Panc1 (cell line): ENCODE measurements at regions not wholly inside any gene's neighbourhood (a gene's known extent, or its start where the extent isn't known, plus 50 kb on each side); places are given as distances from the start of the nearest gene placed in this dataset.

Experiments used
- ATAC-seq: fragments of 200-7000 bp; cut with Tn5 transposase; 2 replicates; pipeline ENCODE4 v1.9.1; 2020; ENCODE audit warnings: mild to moderate bottlenecking, moderate library complexity
- BruUV-seq: library from RNA; stranded (reverse); fragments of 400-500 nt; replicated peaks from 2 replicates; lab custom pipeline; 2021; lab: Mats Ljungman, UMichigan
- CTCF ChIA-PET: fragments of 300-600 bp; sonication (Branson Sonifier 250); formaldehyde crosslinking; loops from one replicate; lab custom pipeline; 2022; ENCODE audit warnings: antibody characterized with exemption; lab: Charles Lee
- POLR2A ChIA-PET: fragments of 300-600 bp; sonication (Branson Sonifier 250); formaldehyde crosslinking; loops from one replicate; lab custom pipeline; 2022; ENCODE audit warnings: antibody characterized with exemption; lab: Charles Lee
- DNase-seq: peaks from one replicate; pipeline ENCODE4 v3.0.0-alpha.2; 2010; ENCODE audit warnings: low read depth, low spot score
- H3K27ac ChIP-seq: 2 replicates; pipeline ENCODE4 v1.5.1; 2011; ENCODE audit warnings: mild to moderate bottlenecking, low read length, inconsistent platforms
- H3K27me3 ChIP-seq: fragments of 200-500 bp; sonication (Bioruptor generic); 2 replicates; pipeline ENCODE4 v1.6.0; 2014; ENCODE audit warnings: low read length, inconsistent platforms; ENCODE audit not compliant: control insufficient read depth, insufficient read depth
- H3K36me3 ChIP-seq: fragments of 200-500 bp; sonication (Bioruptor generic); 2 replicates; pipeline ENCODE4 v1.5.1; 2014; ENCODE audit warnings: inconsistent platforms, mild to moderate bottlenecking, low read length, moderate library complexity; ENCODE audit not compliant: control insufficient read depth, insufficient read depth
- H3K4me1 ChIP-seq: 2 replicates; pipeline ENCODE4 v1.5.1; 2011; ENCODE audit warnings: inconsistent platforms, mild to moderate bottlenecking, low read length, moderate library complexity; ENCODE audit not compliant: control insufficient read depth, insufficient read depth
- H3K4me3 ChIP-seq, 2 experiments: 2 replicates each; pipeline ENCODE4 v1.5.1; 2011 to 2012; ENCODE audit warnings: low read depth in 2 of 2, low read length in 2 of 2, mild to moderate bottlenecking in 2 of 2, inconsistent platforms in 1 of 2, moderate library complexity in 1 of 2
- H3K9me3 ChIP-seq: fragments of 200-500 bp; sonication (Bioruptor generic); 2 replicates; pipeline ENCODE4 v1.5.1; 2014; ENCODE audit warnings: low read depth, mild to moderate bottlenecking, inconsistent platforms, low read length, moderate library complexity; ENCODE audit not compliant: control insufficient read depth, insufficient read depth
- POLR2AphosphoS5 ChIP-seq: IDR thresholded peaks from 2 replicates; pipeline ENCODE4 v1.6.1; 2012; ENCODE audit warnings: mild to moderate bottlenecking, low read depth, low read length, moderate library complexity
- SIN3A ChIP-seq: IDR thresholded peaks from 2 replicates; pipeline ENCODE4 v1.6.1; 2012; ENCODE audit warnings: low read depth, mild to moderate bottlenecking, low read length, moderate library complexity, borderline replicate concordance; ENCODE audit not compliant: insufficient read depth
- TCF7L2 ChIP-seq: IDR thresholded peaks from 2 replicates; pipeline ENCODE4 v1.6.1; 2011; ENCODE audit warnings: mild to moderate bottlenecking, low read depth, low read length, inconsistent platforms
- in situ Hi-C: cut with HindIII; loops from 2 replicates; pipeline ENCODE4 v1.10.0; 2016; ENCODE audit warnings: low sequenced_read_pairs, low pct_unique_long_range_greater_than_20kb
- intact Hi-C: fragments of 100-400 bp; cut with micrococcal nuclease; formaldehyde crosslinking; loops from one replicate; pipeline ENCODE4 v1.10.0; 2022; ENCODE audit not compliant: unreplicated experiment
- TF ChIP-seq, protein P1 (sequence below): fragments of 450-650 bp; IDR thresholded peaks from 2 replicates; pipeline ENCODE4 v1.5.1; 2017; ENCODE audit warnings: mild to moderate bottlenecking
- TF ChIP-seq, protein P2 (sequence below), 2 experiments: IDR thresholded peaks; 2 replicates each; pipeline ENCODE4 v1.6.1; 2011 to 2012; ENCODE audit warnings: low read depth in 2 of 2, control low read depth in 1 of 2, low read length in 1 of 2, mild to moderate bottlenecking in 1 of 2, moderate library complexity in 1 of 2; ENCODE audit not compliant: insufficient read depth in 1 of 2

DNA sequence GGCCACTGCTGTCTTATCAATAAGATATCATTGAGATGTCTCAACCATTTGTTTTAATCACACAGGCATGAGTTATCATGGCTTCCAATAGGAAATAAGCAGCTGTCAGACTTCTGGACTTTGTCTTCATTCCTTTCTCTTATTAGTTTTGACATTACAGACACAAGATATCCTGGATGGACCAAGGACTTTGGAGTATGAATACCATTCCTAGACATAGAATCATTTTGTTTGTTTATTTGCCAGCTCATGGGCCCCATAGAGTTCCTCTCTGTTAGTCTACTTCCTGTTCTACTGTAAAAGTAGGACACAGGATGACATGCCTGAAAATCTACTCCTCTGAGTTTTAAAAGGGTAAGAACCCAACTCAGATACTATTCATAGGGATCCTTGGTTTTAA is 77.7 kb upstream of the KCNJ16 start:
- CTCF ChIA-PET = no interaction called here
- no peak overlapping the region for H3K27ac ChIP-seq
- no peaks in the 10 kb centered on the region for H3K27me3 ChIP-seq
- DNase-seq (no peak), ATAC-seq (no peak)
- in situ Hi-C loops (no loop called here), intact Hi-C loops (no loop called here)
- no TSS peak for BruUV-seq
- H3K36me3 ChIP-seq = no peaks in the 10 kb centered on the region
- TF ChIP-seq, protein P1, sequence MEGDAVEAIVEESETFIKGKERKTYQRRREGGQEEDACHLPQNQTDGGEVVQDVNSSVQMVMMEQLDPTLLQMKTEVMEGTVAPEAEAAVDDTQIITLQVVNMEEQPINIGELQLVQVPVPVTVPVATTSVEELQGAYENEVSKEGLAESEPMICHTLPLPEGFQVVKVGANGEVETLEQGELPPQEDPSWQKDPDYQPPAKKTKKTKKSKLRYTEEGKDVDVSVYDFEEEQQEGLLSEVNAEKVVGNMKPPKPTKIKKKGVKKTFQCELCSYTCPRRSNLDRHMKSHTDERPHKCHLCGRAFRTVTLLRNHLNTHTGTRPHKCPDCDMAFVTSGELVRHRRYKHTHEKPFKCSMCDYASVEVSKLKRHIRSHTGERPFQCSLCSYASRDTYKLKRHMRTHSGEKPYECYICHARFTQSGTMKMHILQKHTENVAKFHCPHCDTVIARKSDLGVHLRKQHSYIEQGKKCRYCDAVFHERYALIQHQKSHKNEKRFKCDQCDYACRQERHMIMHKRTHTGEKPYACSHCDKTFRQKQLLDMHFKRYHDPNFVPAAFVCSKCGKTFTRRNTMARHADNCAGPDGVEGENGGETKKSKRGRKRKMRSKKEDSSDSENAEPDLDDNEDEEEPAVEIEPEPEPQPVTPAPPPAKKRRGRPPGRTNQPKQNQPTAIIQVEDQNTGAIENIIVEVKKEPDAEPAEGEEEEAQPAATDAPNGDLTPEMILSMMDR = no peak
- POLR2A ChIA-PET = no interaction called here
- no peaks in the 10 kb centered on the region for H3K9me3 ChIP-seq
- no peak overlapping the region for H3K4me3 ChIP-seq
- no peaks in the 10 kb centered on the region for H3K4me1 ChIP-seq

DNA sequence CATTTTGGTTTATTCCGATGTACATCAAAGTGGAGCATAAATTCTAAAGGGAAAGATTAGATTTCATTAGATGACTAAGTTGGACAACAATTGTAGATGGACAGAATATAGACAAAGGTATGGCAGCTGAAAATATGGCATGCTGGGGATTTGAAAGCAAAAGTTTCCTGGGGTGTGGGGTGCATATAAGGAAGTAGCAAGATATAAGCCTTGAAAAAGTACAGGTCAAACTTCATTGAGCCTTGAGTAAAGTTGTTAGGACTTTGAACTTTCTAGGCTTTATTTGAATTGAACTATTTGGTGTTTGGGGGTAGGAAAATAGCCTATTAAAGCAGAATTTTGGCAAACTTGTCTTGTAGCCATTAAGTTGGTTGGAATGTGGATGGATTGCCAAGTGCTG is 75.8 kb upstream of the KCNJ16 start:
- ATAC-seq (no peak), DNase-seq (no peak)
- Histone ChIP-seq H3K9me3 (no peaks in the 10 kb centered on the region), H3K27me3 (no peaks in the 10 kb centered on the region), H3K4me3 (no peak overlapping the region), H3K36me3 (no peaks in the 10 kb centered on the region), H3K4me1 (no peaks in the 10 kb centered on the region), H3K27ac (no peak overlapping the region)
- ChIA-PET POLR2A (no interaction called here), CTCF (no interaction called here)
- no TSS peak for BruUV-seq
- in situ Hi-C loops (no loop called here), intact Hi-C loops (no loop called here)
- no peak for TF ChIP-seq SIN3A
- no peak for TF ChIP-seq TCF7L2
- TF ChIP-seq, protein P2, sequence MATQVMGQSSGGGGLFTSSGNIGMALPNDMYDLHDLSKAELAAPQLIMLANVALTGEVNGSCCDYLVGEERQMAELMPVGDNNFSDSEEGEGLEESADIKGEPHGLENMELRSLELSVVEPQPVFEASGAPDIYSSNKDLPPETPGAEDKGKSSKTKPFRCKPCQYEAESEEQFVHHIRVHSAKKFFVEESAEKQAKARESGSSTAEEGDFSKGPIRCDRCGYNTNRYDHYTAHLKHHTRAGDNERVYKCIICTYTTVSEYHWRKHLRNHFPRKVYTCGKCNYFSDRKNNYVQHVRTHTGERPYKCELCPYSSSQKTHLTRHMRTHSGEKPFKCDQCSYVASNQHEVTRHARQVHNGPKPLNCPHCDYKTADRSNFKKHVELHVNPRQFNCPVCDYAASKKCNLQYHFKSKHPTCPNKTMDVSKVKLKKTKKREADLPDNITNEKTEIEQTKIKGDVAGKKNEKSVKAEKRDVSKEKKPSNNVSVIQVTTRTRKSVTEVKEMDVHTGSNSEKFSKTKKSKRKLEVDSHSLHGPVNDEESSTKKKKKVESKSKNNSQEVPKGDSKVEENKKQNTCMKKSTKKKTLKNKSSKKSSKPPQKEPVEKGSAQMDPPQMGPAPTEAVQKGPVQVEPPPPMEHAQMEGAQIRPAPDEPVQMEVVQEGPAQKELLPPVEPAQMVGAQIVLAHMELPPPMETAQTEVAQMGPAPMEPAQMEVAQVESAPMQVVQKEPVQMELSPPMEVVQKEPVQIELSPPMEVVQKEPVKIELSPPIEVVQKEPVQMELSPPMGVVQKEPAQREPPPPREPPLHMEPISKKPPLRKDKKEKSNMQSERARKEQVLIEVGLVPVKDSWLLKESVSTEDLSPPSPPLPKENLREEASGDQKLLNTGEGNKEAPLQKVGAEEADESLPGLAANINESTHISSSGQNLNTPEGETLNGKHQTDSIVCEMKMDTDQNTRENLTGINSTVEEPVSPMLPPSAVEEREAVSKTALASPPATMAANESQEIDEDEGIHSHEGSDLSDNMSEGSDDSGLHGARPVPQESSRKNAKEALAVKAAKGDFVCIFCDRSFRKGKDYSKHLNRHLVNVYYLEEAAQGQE (IDR thresholded peaks at IDR 0.05; ENCODE audit: insufficient read depth in 1 of 2, low read depth in 2 of 2, low read length in 1 of 2) = no peak
- TF ChIP-seq, protein P1 = no peak
- TF ChIP-seq POLR2AphosphoS5 = no peak

DNA sequence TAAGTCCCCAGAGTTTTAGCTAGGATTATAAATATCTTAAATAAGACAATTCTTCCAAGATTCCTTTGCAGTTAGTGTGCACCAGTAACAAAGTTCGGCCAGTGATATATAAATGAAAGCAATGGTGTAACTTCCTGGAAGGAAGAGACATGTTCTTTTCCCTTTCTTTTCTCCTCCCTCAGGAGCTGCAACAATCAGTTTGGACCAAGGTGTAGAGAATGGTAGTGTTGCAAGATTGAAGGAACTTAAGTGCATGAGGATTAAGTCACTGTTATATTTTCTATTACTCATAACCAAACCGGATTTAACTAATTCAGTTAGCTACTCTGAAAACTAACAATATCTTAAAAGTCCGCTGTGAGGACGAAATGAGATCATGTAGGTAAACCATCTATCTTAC is 68.9 kb upstream of the KCNJ16 start:
- POLR2A ChIA-PET = no interaction called here
- CTCF ChIA-PET = no interaction called here
- DNase-seq = no peak
- intact Hi-C loops = no loop called here
- Histone ChIP-seq H3K27me3 (no peaks in the 10 kb centered on the region), H3K9me3 (no peaks in the 10 kb centered on the region), H3K36me3 (no peaks in the 10 kb centered on the region), H3K4me1 (no peaks in the 10 kb centered on the region), H3K4me3 (no peak overlapping the region), H3K27ac (no peak overlapping the region)
- TF ChIP-seq TCF7L2 = no peak
- TF ChIP-seq, protein P2 (IDR thresholded peaks at IDR 0.05; ENCODE audit: insufficient read depth in 1 of 2, low read depth in 2 of 2, low read length in 1 of 2) = no peak
- no peak for TF ChIP-seq SIN3A
- TF ChIP-seq POLR2AphosphoS5 = no peak
- TF ChIP-seq, protein P1 = no peak
- in situ Hi-C loops = no loop called here
- BruUV-seq = no TSS peak
- no peak for ATAC-seq
